ENCODE measurements at regions not wholly inside any gene's neighbourhood (a gene's known extent, or its start where the extent isn't known, plus 50 kb on each side); places are given as distances from the start of the nearest gene placed in this dataset.

DNA sequence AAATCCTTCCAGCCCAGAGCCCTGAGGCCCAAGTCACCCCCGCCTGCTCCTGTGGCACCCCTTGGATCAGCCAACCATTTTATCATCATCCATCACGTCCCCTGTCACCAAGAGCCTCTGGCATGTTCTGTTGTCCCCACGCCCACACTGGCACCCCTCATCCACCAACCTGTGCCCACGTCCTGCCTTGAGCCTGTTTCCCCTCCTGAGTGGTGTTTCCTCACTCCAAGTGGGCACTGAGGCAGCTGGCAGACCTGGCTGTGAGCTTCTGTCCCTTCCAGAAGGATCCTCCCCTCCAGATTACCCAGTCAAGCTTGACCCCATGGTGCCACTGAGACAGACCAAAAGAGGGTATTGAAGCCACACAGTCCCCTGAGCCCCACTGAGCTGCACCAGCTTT lies 71.4 kb upstream of the ANTXRL start:
- TF ChIP-seq POLR2A (IDR thresholded peaks at IDR 0.05): no peak
- TF ChIP-seq CTCF (IDR thresholded peaks at IDR 0.05 in 8 of 11, conservative IDR thresholded peaks at IDR 0.05 in 3 of 11): no peak
- no peak for TF ChIP-seq POLR2AphosphoS5 (IDR thresholded peaks at IDR 0.05)
- H3K36me3 ChIP-seq: peaks cover 0 to 17% (median 0%) of the 10 kb centered on the region in 6 donors
- no peaks in the 10 kb centered on the region for H3K4me1 ChIP-seq
- 69 to 92% (median 77%) methylated on average over 4 of the region's 4 CpGs for WGBS, 5 donors
- no peaks in the 10 kb centered on the region for H3K27me3 ChIP-seq (replicated peaks in 1 of 7)
- intact Hi-C loops (cut with DNase I; ENCODE audit: low total_unique reads): no loop called here
- H3K9me3 ChIP-seq: no peaks in the 10 kb centered on the region
- DNase-seq: peak; percentile 42
- no peak overlapping the region for H3K27ac ChIP-seq
- no peak overlapping the region for H3K4me3 ChIP-seq

DNA sequence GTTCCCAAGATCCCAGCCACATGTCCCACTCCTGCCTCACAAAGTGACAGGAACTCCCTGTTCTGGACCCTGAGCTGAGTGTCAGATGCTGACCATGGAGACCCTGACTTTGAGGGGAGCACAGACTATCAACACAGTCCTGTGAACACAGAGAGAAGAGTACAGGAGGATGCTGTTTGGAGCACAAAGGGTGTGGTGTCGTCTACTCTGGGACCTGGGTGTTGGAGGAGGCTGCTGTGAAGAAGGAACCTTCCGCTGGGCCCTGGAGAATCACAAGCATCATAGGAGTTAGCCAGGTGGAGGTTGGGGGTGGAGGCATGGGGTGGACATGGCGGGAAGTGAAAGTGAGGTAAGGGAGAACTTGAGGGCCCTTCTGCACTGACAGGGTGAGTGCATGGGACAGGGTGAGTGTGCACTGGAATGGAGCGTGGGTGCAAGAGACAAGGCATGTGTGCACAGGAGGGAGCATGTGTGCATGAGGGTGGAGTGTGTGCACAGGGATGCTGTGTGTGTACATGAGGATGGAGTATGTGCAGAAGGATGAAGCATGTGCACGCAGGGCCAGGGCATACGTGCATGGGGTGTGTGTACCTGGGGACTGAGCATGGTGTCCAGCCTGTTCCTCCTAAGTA lies 70.7 kb upstream of the ANTXRL start:
- no peaks in the 10 kb centered on the region for H3K27me3 ChIP-seq (replicated peaks in 1 of 7)
- 87 to 95% (median 94%) methylated on average over 6 of the region's 6 CpGs for WGBS, 5 donors
- H3K27ac ChIP-seq: no peak overlapping the region
- peak; percentile 55 for DNase-seq
- H3K4me1 ChIP-seq: no peaks in the 10 kb centered on the region
- peaks cover 0 to 17% (median 0%) of the 10 kb centered on the region in 6 donors for H3K36me3 ChIP-seq
- no peak overlapping the region for H3K4me3 ChIP-seq
- no peak for TF ChIP-seq CTCF (IDR thresholded peaks at IDR 0.05 in 8 of 11, conservative IDR thresholded peaks at IDR 0.05 in 3 of 11)
- no peak for TF ChIP-seq POLR2A (IDR thresholded peaks at IDR 0.05)
- TF ChIP-seq POLR2AphosphoS5 (IDR thresholded peaks at IDR 0.05): no peak
- no peaks in the 10 kb centered on the region for H3K9me3 ChIP-seq
- intact Hi-C loops (cut with DNase I; ENCODE audit: low total_unique reads): no loop called here

- Histone ChIP-seq H3K27me3 (replicated peaks in 1 of 7) (no peaks in the 10 kb centered on the region), H3K36me3 (peaks cover 0 to 17% (median 0%) of the 10 kb centered on the region in 6 donors), H3K9me3 (no peaks in the 10 kb centered on the region), H3K4me3 (no peak overlapping the region), H3K27ac (no peak overlapping the region), H3K4me1 (no peaks in the 10 kb centered on the region)
- intact Hi-C loops (cut with DNase I; ENCODE audit: low total_unique reads): no loop called here
- peak; percentile 43 for DNase-seq
- 60 to 74% (median 69%) methylated on average over 14 to 17 of the region's 17 CpGs for WGBS, 5 donors
- no peak for TF ChIP-seq CTCF (IDR thresholded peaks at IDR 0.05 in 8 of 11, conservative IDR thresholded peaks at IDR 0.05 in 3 of 11)
- no peak for TF ChIP-seq POLR2A (IDR thresholded peaks at IDR 0.05)
- TF ChIP-seq POLR2AphosphoS5 (IDR thresholded peaks at IDR 0.05): no peak
Measured at GRCh38 chr10:46216836-46217751, 69.7 kb upstream of the ANTXRL start.

All from spleen (tissue), 11 donors.